ENCODE measurements at regions not wholly inside any gene's neighbourhood (a gene's known extent, or its start where the extent isn't known, plus 50 kb on each side); places are given as distances from the start of the nearest gene placed in this dataset.

- Histone ChIP-seq H3K4me1 (ENCODE audit: low read depth) (no peaks in the 10 kb centered on the region), H3K4me3 (no peak overlapping the region), H3K36me3 (ENCODE audit: low read depth) (no peaks in the 10 kb centered on the region), H3K9me3 (no peaks in the 10 kb centered on the region)
- no peak for TF ChIP-seq CTCF (IDR thresholded peaks at IDR 0.05)
- DNase-seq (no peak), ATAC-seq (no peak)
- intact Hi-C loops (cut with DNase I, micrococcal nuclease): no loop called here
These were observed 745.7 kb upstream of the CCDC54 start for GRCh38 chr3:106631373-106632108.

GRCh38 chr3:106635271-106635670 lies 742.0 kb upstream of the CCDC54 start:
- ATAC-seq (no peak), DNase-seq (no peak)
- no peaks in the 10 kb centered on the region for H3K9me3 ChIP-seq
- no peak for TF ChIP-seq CTCF (IDR thresholded peaks at IDR 0.05)
- H3K36me3 ChIP-seq (ENCODE audit: low read depth): no peaks in the 10 kb centered on the region
- H3K4me1 ChIP-seq (ENCODE audit: low read depth): no peaks in the 10 kb centered on the region
- intact Hi-C loops (cut with DNase I, micrococcal nuclease): no loop called here
- H3K4me3 ChIP-seq: no peak overlapping the region

DNA sequence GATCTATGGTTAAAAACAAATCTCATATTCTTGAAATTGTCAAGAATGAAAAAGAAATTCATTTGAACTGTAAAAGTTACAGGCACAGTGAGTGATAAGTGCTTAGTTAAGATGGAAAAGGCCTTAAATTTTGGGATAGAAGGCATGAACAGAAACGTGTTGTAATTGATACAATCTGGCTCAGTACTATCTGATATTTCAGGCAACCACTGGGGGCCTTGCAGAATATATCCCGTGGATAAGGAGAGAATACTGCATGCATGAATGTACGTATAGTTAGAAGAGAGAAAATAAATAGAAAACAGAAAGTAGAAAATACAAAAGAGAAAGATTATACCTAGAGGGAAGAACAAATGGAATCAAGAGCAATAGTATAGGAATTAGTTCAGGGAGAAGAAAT lies 741.4 kb upstream of the CCDC54 start:
- intact Hi-C loops (cut with DNase I, micrococcal nuclease): no loop called here
- no peak for ATAC-seq
- no peak for DNase-seq
- H3K9me3 ChIP-seq: no peaks in the 10 kb centered on the region
- H3K4me3 ChIP-seq: no peak overlapping the region
- no peaks in the 10 kb centered on the region for H3K36me3 ChIP-seq (ENCODE audit: low read depth)
- no peaks in the 10 kb centered on the region for H3K4me1 ChIP-seq (ENCODE audit: low read depth)
- no peak for TF ChIP-seq CTCF (IDR thresholded peaks at IDR 0.05)

DNA sequence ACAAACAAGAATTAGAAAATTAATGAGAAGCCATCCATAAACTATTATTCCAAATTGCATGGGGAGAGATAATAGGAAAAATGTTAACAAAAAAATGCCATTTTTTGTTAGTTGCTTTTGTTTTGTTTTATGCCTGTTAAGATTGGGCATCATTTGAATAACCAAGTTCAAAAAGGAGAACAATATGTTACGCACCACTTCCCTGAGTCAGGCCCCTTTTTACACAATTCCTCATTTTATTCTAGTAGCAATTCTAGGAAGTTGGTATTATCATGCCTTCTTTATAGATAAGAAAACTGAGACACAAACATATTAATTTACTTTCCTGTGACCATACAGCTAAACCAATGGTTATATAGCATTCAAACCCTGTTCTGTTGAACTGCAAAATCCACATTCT lies 736.9 kb upstream of the CCDC54 start:
- DNase-seq (no peak), ATAC-seq (no peak)
- Histone ChIP-seq H3K9me3 (no peaks in the 10 kb centered on the region), H3K4me1 (ENCODE audit: low read depth) (no peaks in the 10 kb centered on the region), H3K36me3 (ENCODE audit: low read depth) (no peaks in the 10 kb centered on the region), H3K4me3 (no peak overlapping the region)
- intact Hi-C loops (cut with DNase I, micrococcal nuclease): no loop called here
- TF ChIP-seq CTCF (IDR thresholded peaks at IDR 0.05): no peak

- H3K4me1 ChIP-seq (ENCODE audit: low read depth): no peaks in the 10 kb centered on the region
- H3K9me3 ChIP-seq: no peaks in the 10 kb centered on the region
- intact Hi-C loops (cut with DNase I, micrococcal nuclease): no loop called here
- no peak for TF ChIP-seq CTCF (IDR thresholded peaks at IDR 0.05)
- ATAC-seq (no peak), DNase-seq (no peak)
- H3K36me3 ChIP-seq (ENCODE audit: low read depth): no peaks in the 10 kb centered on the region
- no peak overlapping the region for H3K4me3 ChIP-seq
These were observed 735.1 kb upstream of the CCDC54 start for GRCh38 chr3:106642161-106642560.

Data from mucosa of descending colon (tissue), 3 donors.